ENCODE measurements at regions not wholly inside any gene's neighbourhood (a gene's known extent, or its start where the extent isn't known, plus 50 kb on each side); places are given as distances from the start of the nearest gene placed in this dataset.

DNA sequence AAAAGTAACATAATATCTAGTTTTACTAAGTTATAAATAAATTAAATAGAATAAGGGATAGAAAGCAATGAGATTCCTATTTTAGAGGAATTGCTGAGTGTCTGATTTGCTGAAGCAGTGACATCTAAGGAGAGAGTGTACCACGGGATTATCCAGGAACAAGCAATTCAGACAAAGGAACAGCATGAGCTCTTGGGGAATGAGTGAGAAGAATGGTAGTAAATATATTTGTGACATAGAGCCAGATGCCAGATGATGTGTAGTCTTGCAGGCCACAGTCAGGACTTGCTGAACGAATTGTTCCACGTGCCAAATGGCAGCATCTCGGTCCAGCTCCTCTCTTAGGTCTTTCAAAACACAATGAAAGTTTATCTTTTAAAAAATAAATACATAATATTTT is 339.2 kb downstream of the TENT5A start:
- no peak for DNase-seq

GRCh38 chr6:81401970-81402690 is 350.4 kb downstream of the TENT5A start:
- Mint-ChIP-seq H3K4me1 (no peaks in the 10 kb centered on the region), H3K36me3 (no peaks in the 10 kb centered on the region), H3K9me3 (peaks cover 0 to 9% (median 3%) of the 10 kb centered on the region in 7 donors), H3K27ac (no peak overlapping the region), H3K27me3 (ENCODE audit: low read depth in 3 of 3) (no peaks in the 10 kb centered on the region), H3K4me3 (no peak overlapping the region)
- Histone ChIP-seq H3K27ac (ENCODE audit: low read depth in 1 of 2, low read length in 2 of 2) (no peak overlapping the region), H3K4me3 (replicated peaks in 1 of 3; ENCODE audit: low read depth in 2 of 3, low read length in 3 of 3) (no peak overlapping the region), H3K9me3 (replicated peaks in 1 of 2; ENCODE audit: control insufficient read depth in 1 of 2, insufficient read depth in 1 of 2, low read length in 2 of 2) (no peaks in the 10 kb centered on the region), H3K27me3 (ENCODE audit: control insufficient read depth in 2 of 2, insufficient read depth in 2 of 2, low read length in 2 of 2) (no peaks in the 10 kb centered on the region), H3K9ac (ENCODE audit: insufficient read depth, low read length, poor library complexity, severe bottlenecking) (no peak overlapping the region), H2AFZ (ENCODE audit: insufficient read depth, low read depth, low read length, poor library complexity, severe bottlenecking) (no peak overlapping the region), H3K36me3 (replicated peaks in 1 of 2; ENCODE audit: control insufficient read depth in 1 of 2, insufficient read depth in 2 of 2, low read length in 2 of 2) (no peaks in the 10 kb centered on the region), H3K4me1 (ENCODE audit: control insufficient read depth in 1 of 2, insufficient read depth in 2 of 2, low read length in 2 of 2) (no peaks in the 10 kb centered on the region), H4K20me1 (ENCODE audit: insufficient read depth, low read length) (no peaks in the 10 kb centered on the region), H3K79me2 (ENCODE audit: insufficient read depth, low read length) (no peaks in the 10 kb centered on the region), H3K4me2 (replicated peaks; ENCODE audit: extremely low read depth, low read length, poor library complexity, severe bottlenecking) (no peak overlapping the region)
- DNase-seq: no peak
- intact Hi-C loops (cut with micrococcal nuclease): no loop called here
- 100% methylated on average over 2 of the region's 3 CpGs for WGBS (ENCODE audit: insufficient coverage)
- TF ChIP-seq, protein P1, sequence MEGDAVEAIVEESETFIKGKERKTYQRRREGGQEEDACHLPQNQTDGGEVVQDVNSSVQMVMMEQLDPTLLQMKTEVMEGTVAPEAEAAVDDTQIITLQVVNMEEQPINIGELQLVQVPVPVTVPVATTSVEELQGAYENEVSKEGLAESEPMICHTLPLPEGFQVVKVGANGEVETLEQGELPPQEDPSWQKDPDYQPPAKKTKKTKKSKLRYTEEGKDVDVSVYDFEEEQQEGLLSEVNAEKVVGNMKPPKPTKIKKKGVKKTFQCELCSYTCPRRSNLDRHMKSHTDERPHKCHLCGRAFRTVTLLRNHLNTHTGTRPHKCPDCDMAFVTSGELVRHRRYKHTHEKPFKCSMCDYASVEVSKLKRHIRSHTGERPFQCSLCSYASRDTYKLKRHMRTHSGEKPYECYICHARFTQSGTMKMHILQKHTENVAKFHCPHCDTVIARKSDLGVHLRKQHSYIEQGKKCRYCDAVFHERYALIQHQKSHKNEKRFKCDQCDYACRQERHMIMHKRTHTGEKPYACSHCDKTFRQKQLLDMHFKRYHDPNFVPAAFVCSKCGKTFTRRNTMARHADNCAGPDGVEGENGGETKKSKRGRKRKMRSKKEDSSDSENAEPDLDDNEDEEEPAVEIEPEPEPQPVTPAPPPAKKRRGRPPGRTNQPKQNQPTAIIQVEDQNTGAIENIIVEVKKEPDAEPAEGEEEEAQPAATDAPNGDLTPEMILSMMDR (IDR thresholded peaks at IDR 0.05): no peak

More for the DNA sequence above, 339.2 kb downstream of the TENT5A start:
- H4K20me1 ChIP-seq (ENCODE audit: insufficient read depth, low read length): no peaks in the 10 kb centered on the region
- peaks cover 1% of the 10 kb centered on the region in 3 donors for H3K27me3 Mint-ChIP-seq (ENCODE audit: low read depth in 3 of 3)
- no peak overlapping the region for H3K4me3 ChIP-seq (replicated peaks in 1 of 3; ENCODE audit: low read depth in 2 of 3, low read length in 3 of 3)
- no peaks in the 10 kb centered on the region for H3K4me1 ChIP-seq (ENCODE audit: control insufficient read depth in 1 of 2, insufficient read depth in 2 of 2, low read length in 2 of 2)
- no peaks in the 10 kb centered on the region for H3K36me3 Mint-ChIP-seq
- H3K9ac ChIP-seq (ENCODE audit: insufficient read depth, low read length, poor library complexity, severe bottlenecking): no peak overlapping the region
- H3K27ac ChIP-seq (ENCODE audit: low read depth in 1 of 2, low read length in 2 of 2): no peak overlapping the region
- H3K4me1 Mint-ChIP-seq: no peaks in the 10 kb centered on the region
- no peak overlapping the region for H3K4me3 Mint-ChIP-seq
- no peak overlapping the region for H3K4me2 ChIP-seq (replicated peaks; ENCODE audit: extremely low read depth, low read length, poor library complexity, severe bottlenecking)
- H3K9me3 ChIP-seq (replicated peaks in 1 of 2; ENCODE audit: control insufficient read depth in 1 of 2, insufficient read depth in 1 of 2, low read length in 2 of 2): no peaks in the 10 kb centered on the region
- H3K9me3 Mint-ChIP-seq: no peaks in the 10 kb centered on the region
- no peak overlapping the region for H2AFZ ChIP-seq (ENCODE audit: insufficient read depth, low read depth, low read length, poor library complexity, severe bottlenecking)
- no peaks in the 10 kb centered on the region for H3K79me2 ChIP-seq (ENCODE audit: insufficient read depth, low read length)
- TF ChIP-seq, protein P1 (IDR thresholded peaks at IDR 0.05): no peak
- intact Hi-C loops (cut with micrococcal nuclease): no loop called here
- WGBS (ENCODE audit: insufficient coverage): 83% methylated on average over 1 of the region's 4 CpGs
- no peak overlapping the region for H3K27ac Mint-ChIP-seq
- H3K27me3 ChIP-seq (ENCODE audit: control insufficient read depth in 2 of 2, insufficient read depth in 2 of 2, low read length in 2 of 2): no peaks in the 10 kb centered on the region
- H3K36me3 ChIP-seq (replicated peaks in 1 of 2; ENCODE audit: control insufficient read depth in 1 of 2, insufficient read depth in 2 of 2, low read length in 2 of 2): no peaks in the 10 kb centered on the region

All from CD14-positive monocyte (primary cell).